ENCODE measurements at regions not wholly inside any gene's neighbourhood (a gene's known extent, or its start where the extent isn't known, plus 50 kb on each side); places are given as distances from the start of the nearest gene placed in this dataset.

GRCh38 chr12:127898616-127899015, 368.4 kb upstream of the TMEM132C start:
- no peaks in the 10 kb centered on the region for H4K20me1 ChIP-seq (ENCODE audit: insufficient read depth, low read length)
- H3K9me3 ChIP-seq (ENCODE audit: low read length), result no peaks in the 10 kb centered on the region
- no peaks in the 10 kb centered on the region for H3K79me2 ChIP-seq (ENCODE audit: insufficient read depth, low read length)
- TF ChIP-seq EZH2 (IDR thresholded peaks at IDR 0.05; ENCODE audit: borderline replicate concordance, low read length), result no peak
- TF ChIP-seq CTCF (IDR thresholded peaks at IDR 0.05; ENCODE audit: low read length), result no peak
- no peak overlapping the region for H2AFZ ChIP-seq (ENCODE audit: low read length)
- no peaks in the 10 kb centered on the region for H3K36me3 ChIP-seq (ENCODE audit: insufficient read depth, low read length)
- H3K27me3 ChIP-seq (ENCODE audit: insufficient read depth, low read length), result no peaks in the 10 kb centered on the region
- no peak overlapping the region for H3K9ac ChIP-seq (ENCODE audit: low read length)
- H3K4me3 ChIP-seq (ENCODE audit: low read depth, low read length, poor library complexity, severe bottlenecking), result no peak overlapping the region
- no peak overlapping the region for H3K4me2 ChIP-seq (ENCODE audit: low read length)
- no peaks in the 10 kb centered on the region for H3F3A ChIP-seq (ENCODE audit: insufficient read depth, low read length)
- no peak overlapping the region for H3K27ac ChIP-seq (ENCODE audit: low read depth, low read length, poor library complexity, severe bottlenecking)
- H3K9me2 ChIP-seq (ENCODE audit: low read depth, low read length), result no peaks in the 10 kb centered on the region
- no peaks in the 10 kb centered on the region for H3K4me1 ChIP-seq (ENCODE audit: insufficient read depth, low read length, severe bottlenecking)

- no peaks in the 10 kb centered on the region for H3F3A ChIP-seq (ENCODE audit: insufficient read depth, low read length)
- no peaks in the 10 kb centered on the region for H3K9me3 ChIP-seq (ENCODE audit: low read length)
- H2AFZ ChIP-seq (ENCODE audit: low read length), result no peak overlapping the region
- no peak overlapping the region for H3K4me3 ChIP-seq (ENCODE audit: low read depth, low read length, poor library complexity, severe bottlenecking)
- no peak overlapping the region for H3K4me2 ChIP-seq (ENCODE audit: low read length)
- no peaks in the 10 kb centered on the region for H3K79me2 ChIP-seq (ENCODE audit: insufficient read depth, low read length)
- TF ChIP-seq CTCF (IDR thresholded peaks at IDR 0.05; ENCODE audit: low read length), result no peak
- TF ChIP-seq EZH2 (IDR thresholded peaks at IDR 0.05; ENCODE audit: borderline replicate concordance, low read length), result no peak
- H3K27ac ChIP-seq (ENCODE audit: low read depth, low read length, poor library complexity, severe bottlenecking), result no peak overlapping the region
- no peaks in the 10 kb centered on the region for H3K9me2 ChIP-seq (ENCODE audit: low read depth, low read length)
- no peaks in the 10 kb centered on the region for H3K4me1 ChIP-seq (ENCODE audit: insufficient read depth, low read length, severe bottlenecking)
- H4K20me1 ChIP-seq (ENCODE audit: insufficient read depth, low read length), result no peaks in the 10 kb centered on the region
- no peaks in the 10 kb centered on the region for H3K36me3 ChIP-seq (ENCODE audit: insufficient read depth, low read length)
- no peak overlapping the region for H3K9ac ChIP-seq (ENCODE audit: low read length)
- no peaks in the 10 kb centered on the region for H3K27me3 ChIP-seq (ENCODE audit: insufficient read depth, low read length)
Measured at GRCh38 chr12:127899971-127900370, 367.0 kb upstream of the TMEM132C start.

- no peaks in the 10 kb centered on the region for H3K36me3 ChIP-seq (ENCODE audit: insufficient read depth, low read length)
- no peaks in the 10 kb centered on the region for H3F3A ChIP-seq (ENCODE audit: insufficient read depth, low read length)
- no peak overlapping the region for H3K4me3 ChIP-seq (ENCODE audit: low read depth, low read length, poor library complexity, severe bottlenecking)
- H3K4me2 ChIP-seq (ENCODE audit: low read length), result no peak overlapping the region
- no peaks in the 10 kb centered on the region for H3K27me3 ChIP-seq (ENCODE audit: insufficient read depth, low read length)
- TF ChIP-seq CTCF (IDR thresholded peaks at IDR 0.05; ENCODE audit: low read length) (no peak), EZH2 (IDR thresholded peaks at IDR 0.05; ENCODE audit: borderline replicate concordance, low read length) (no peak)
- no peak overlapping the region for H3K27ac ChIP-seq (ENCODE audit: low read depth, low read length, poor library complexity, severe bottlenecking)
- no peak overlapping the region for H3K9ac ChIP-seq (ENCODE audit: low read length)
- H3K9me2 ChIP-seq (ENCODE audit: low read depth, low read length), result no peaks in the 10 kb centered on the region
- no peaks in the 10 kb centered on the region for H3K4me1 ChIP-seq (ENCODE audit: insufficient read depth, low read length, severe bottlenecking)
- no peak overlapping the region for H2AFZ ChIP-seq (ENCODE audit: low read length)
- H3K79me2 ChIP-seq (ENCODE audit: insufficient read depth, low read length), result no peaks in the 10 kb centered on the region
- no peaks in the 10 kb centered on the region for H3K9me3 ChIP-seq (ENCODE audit: low read length)
- no peaks in the 10 kb centered on the region for H4K20me1 ChIP-seq (ENCODE audit: insufficient read depth, low read length)
Measured at GRCh38 chr12:127900386-127900785, 366.6 kb upstream of the TMEM132C start.
